NCI-H128 (cell line): ENCODE measurements at regions not wholly inside any gene's neighbourhood (a gene's known extent, or its start where the extent isn't known, plus 50 kb on each side); places are given as distances from the start of the nearest gene placed in this dataset.
"Not testable (repeated sequence)": the region's sequence is repeated elsewhere in the genome, so short reads cannot be mapped to it uniquely, and the experiment has no call there.

Source experiments
- DNase-seq: peaks from one replicate; lab custom pipeline; 2025; ENCODE audit not compliant: unreplicated experiment; lab: John Stamatoyannopoulos, UW

GRCh38 chr15:91413142-91413541 is 313.1 kb downstream of the SV2B start:
- DNase-seq, result no peak

GRCh38 chr15:91414124-91414523 is 314.1 kb downstream of the SV2B start:
- no peak for DNase-seq

DNA sequence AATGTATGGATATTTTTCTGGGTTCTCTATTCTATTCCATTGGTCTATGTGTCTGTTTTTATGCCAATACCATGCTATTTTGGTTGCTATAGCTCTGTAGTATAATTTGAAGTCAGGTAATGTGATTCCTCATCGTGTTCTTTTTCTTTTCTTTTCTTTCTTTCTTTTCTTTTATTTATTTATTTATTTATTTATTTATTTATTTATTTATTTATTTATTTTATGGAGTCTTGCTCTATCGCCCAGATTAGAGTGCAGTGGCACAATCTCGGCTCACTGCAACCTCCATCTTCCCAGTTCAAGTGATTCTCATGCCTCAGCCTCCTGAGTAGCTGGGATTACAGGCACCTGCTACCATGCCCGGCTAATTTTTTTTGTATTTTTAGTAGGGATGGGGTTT is 315.2 kb downstream of the SV2B start:
- not testable (repeated sequence) for DNase-seq

DNA sequence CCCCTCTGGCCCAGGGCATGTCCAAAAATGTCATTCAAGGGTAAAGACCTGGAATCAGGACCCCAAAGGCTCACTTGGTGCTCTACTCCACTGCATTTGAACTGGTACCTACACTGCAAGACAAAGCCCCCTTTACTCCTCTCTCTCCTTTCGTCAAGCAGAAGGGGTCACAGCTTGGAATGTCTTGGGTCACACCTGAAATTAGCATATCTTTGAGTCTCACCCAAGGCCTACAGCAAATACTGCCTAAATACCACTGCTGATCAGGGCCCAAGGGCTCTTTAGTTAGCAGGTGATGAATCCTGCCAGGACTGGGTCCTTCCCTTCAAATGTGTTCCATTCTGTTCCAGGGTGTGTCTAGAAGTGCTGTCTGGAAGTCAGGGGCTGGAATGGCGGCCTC is 320.6 kb downstream of the SV2B start:
- no peak for DNase-seq

DNA sequence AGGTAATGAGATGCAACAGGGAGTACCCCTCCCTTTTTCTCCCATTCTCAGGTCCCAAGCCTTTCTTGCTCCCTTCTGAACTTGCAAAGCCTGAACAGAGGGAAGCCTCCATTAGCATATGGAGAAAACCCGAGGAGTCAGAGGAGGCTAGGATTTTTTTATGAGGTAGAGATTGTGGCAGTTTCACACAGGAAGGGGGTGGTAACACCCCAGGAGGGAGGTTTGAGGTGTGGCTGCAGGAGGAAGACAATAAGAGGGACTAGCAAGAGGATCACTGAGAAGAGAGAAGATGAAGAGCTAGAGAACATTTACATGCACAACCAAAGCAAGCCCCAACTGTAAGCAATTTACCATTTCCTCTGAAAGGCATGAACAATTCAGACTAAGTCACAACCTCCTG is 322.7 kb downstream of the SV2B start:
- DNase-seq, result no peak

- DNase-seq, result no peak
Observed at GRCh38 chr15:91424001-91424400, 323.9 kb downstream of the SV2B start.

GRCh38 chr15:91426412-91426811 is 326.4 kb downstream of the SV2B start:
- DNase-seq, result no peak

DNA sequence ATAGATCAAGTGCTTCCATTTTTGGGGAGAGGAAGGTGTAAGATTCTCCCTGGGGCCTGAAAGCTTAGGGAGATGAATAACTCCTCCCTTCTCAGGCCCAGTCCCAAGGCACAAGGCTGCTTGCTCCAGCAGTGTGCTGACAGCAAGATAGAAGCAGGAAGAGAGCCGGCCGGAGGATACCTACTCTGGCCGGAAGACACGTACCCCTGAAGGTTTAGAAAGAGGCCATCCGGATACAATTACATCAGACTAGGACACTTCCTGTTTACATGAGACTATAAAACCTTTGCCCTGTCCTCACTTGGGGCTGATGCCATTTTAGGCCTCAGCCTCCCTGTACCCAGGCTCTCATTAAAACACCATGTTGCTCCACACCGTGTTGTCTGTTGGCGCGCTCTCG is 329.9 kb downstream of the SV2B start:
- no peak for DNase-seq

DNA sequence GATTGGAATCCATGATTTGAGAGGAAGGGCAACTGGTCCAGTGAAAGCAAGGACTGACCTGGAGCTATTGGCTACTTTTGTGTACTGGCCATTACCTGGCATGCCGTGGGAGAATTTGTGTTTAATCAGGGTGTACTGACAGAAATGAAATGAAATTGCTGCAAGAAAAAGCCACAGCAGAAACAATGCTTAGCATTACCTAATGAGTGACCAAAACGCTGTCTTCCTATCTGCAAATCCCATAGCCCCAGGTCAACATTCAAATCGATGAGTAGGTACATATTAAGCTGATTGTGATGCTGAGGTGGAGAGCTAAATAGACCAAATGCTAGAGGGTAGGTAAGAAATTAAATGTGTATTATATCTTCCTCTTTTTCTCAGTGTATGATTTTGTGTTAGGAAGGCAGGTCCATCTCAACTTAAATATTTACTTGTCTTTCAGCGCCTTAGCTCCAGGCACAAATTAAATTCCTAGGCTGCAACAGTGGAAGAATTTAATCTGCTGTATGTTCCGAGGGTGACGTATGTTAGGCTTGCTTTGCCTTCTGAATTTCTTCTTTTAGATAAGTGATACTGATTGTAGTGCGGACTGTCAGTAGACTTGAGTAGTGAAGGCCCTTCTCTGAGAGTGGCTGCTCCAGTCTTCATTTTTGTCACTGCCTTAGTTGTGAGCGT is 331.1 kb downstream of the SV2B start:
- no peak for DNase-seq

GRCh38 chr15:91435113-91435512 is 335.1 kb downstream of the SV2B start:
- DNase-seq, result no peak

DNA sequence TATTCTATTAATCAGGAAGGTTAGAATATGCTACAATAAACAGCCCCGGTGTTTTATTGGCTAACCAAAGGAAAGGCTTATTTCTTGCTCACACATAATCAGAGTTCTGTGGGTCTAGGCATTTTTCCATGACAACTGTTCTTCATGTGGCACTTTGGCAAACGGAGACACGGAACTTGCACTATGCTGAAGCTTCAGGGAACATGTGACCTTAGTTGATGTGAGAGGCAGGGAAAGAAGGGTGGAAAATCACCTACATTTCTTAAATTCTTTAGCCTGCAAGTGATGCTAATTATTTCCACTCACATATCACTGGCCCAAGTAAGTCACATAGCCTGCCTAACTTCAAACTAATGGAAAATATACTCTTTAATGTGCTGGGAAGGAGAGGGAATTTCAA is 344.6 kb downstream of the SV2B start:
- DNase-seq, result no peak

DNA sequence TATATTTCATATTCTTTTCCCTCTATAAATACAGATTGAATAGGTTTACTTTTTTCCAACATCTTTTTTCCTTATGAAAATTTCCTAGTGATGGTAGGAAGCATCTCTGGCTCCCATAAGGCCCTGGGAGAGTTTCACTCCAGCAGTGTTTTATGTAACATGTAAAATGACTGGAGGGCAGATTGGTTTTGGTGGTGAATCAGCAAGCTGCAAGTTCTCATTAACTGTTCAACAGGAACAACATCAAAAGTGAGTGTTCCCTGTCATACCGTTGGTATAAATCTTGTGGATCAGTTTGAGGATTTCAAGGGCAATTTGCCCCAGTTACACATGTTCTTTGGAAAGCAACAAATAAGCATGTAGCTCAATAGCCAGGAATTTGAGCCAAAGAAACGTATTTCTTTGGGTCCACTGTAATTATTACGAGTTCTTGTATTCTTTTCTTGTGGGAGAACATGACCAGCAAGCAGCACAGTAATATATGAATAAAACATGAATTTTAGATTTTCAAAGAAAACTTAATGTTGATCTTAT is 345.7 kb downstream of the SV2B start:
- DNase-seq, result no peak

DNA sequence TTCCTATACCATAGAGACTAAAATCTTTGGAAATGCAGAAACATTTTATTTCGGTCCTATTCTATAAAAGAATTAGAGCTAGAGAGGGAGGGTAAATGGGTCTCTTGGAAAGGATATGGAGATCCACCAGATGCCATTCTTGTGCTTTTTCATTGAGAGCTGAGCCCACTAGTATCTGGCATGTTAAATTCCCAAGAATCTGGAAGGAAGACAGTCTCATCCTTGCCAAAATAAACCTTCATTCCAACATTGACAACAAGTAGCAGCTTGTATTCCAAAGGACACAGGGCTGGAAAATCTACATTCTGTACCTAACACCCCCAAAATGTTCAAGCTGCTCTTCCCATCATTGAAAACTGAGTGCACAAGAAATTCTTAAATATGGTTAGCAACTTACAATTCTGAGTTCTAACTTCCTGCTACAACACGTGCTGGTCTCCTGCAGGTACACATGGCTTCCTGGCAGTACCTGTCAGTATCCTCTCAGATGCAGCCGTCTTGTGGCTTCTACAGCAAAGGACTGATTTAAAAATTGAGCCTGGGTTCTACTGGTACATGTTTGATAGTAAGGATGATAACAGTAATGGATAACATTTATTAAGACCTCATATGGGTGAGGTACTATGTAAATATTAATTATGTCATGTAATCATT is 348.1 kb downstream of the SV2B start:
- no peak for DNase-seq

DNA sequence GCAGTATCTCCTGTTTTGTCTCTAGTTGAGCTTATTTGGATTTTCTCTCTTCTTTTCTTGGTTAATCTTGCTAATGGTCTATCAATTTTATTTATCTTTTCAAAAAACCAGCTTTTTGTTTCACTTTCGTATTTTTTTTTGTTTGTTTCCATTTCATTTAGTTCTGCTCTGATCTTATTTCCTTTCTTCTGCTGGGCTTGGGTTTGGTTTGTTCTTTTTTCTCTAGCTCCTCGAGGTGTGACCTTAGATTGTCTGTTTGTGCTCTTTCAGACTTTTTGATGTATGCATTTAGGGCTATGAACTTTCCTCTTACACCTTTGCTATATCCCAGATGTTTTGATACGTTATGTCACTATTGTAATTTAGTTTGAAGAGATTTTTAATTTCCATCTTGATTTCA is 353.3 kb downstream of the SV2B start:
- not testable (repeated sequence) for DNase-seq

DNA sequence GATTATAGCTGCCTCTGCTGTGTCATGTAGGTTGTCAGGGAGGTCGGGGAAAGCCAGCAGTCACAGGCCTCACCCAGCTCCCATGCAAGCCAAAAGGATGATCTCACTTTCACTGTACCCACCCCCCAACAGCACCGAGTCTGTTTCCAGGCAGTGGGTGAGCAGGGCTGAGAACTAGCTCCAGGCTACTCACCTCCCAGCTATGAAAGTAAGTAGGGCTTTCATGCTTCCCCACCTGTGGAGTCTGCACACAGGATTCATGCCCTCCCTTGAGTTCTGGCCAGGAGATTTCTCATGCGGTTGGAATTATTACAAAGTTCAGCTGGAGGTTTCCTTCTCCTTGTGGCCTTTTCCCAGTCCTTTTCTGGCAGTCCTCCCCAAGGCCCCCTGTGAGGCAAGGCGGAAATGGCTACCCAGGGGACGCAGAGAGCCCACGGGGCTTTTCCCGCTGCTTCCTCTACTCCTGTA is 356.2 kb downstream of the SV2B start:
- no peak for DNase-seq

GRCh38 chr15:91456921-91457320 is 356.9 kb downstream of the SV2B start:
- DNase-seq, result no peak

DNA sequence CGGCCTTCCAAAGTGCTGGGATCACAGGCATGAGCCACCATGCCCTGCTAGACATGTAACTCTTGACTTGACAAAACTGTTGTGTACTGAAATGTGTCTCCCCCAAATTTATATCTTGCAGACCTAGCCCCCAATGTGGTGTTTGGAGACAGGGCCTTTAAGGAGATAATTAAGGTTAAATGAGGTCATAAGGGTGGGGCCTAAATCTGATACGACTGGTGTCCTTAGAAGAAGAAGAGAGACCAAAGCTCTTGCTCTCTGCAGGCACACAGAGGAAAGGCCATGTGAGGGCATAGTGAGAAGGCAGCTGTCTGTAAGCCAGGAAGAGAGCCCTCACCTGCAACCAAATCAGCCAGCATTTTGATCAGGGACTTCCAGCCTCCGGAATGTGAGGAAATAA is 361.3 kb downstream of the SV2B start:
- no peak for DNase-seq

GRCh38 chr15:91465086-91465485 is 365.0 kb downstream of the SV2B start:
- no peak for DNase-seq

- DNase-seq, result peak; percentile 59
Observed at GRCh38 chr15:91465696-91466095, 365.6 kb downstream of the SV2B start.

GRCh38 chr15:91468871-91469580 is 369.0 kb downstream of the SV2B start:
- no peak for DNase-seq

GRCh38 chr15:91469632-91470567 is 369.8 kb downstream of the SV2B start:
- no peak for DNase-seq
